GM12872 (cell line): ENCODE measurements at regions not wholly inside any gene's neighbourhood (a gene's known extent, or its start where the extent isn't known, plus 50 kb on each side); places are given as distances from the start of the nearest gene placed in this dataset.

Source experiments
- CTCF ChIP-seq: IDR thresholded peaks from 3 replicates; pipeline ENCODE4 v1.5.1; 2011; ENCODE audit warnings: low read depth, mild to moderate bottlenecking, low read length, moderate library complexity; ENCODE audit not compliant: insufficient read depth

DNA sequence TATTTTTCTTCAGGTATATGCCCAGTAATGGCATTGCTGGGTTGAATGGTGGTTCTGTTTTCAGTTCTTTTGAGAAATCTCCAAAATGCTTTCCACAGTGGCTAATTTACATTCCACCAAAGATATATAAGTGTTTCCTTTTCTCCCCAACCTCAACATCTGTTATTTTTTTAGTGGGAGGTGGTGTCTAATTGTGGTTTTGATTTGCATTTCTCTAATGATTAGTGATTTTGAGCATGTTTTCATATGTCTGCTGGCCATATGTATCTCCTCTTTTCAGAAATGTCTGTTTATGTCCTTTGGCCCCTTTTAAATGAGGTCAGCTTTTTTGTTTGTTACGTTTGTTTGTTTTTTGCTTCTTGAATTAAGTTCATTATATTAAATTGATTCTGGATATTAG is 760.2 kb downstream of the KCNA4 start:
- TF ChIP-seq CTCF, result no peak

DNA sequence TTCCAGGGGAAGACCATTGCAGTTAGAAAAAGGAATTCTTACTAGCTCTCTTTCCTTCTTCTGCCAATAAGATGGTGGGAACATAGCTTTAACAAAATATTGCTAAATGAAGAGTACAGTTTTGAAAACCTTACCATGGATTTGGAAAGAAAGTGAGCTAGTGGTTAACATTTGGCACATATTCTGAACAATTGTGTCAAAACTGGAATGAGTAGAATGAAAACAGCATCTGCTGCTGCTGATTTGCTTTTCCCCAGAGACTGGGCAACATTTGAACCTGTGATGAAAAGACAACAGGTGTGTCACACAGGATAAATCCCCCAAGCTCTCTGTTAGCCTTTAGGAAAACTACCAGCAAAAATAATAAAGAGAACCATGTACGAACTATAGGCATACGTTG is 761.4 kb downstream of the KCNA4 start:
- no peak for TF ChIP-seq CTCF

DNA sequence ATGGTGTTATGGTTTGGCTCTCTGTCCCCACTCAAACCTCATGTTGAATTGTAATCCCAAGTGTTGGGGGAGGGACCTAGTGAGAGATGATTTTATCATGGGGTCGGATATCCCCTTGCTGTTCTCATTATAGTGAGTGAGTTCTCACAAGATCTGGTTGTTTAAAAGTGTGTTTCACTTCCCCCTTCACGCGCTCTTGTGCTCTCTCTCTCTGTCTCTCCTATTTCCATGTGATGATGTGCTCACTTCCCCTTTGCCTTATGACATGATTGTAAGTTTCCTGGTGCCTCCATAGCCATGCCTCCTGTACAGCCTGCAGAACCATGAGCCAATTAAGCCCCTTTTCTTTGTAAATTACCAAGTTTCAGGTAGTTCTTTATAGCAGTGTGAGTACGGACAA is 765.1 kb downstream of the KCNA4 start:
- TF ChIP-seq CTCF, result no peak

DNA sequence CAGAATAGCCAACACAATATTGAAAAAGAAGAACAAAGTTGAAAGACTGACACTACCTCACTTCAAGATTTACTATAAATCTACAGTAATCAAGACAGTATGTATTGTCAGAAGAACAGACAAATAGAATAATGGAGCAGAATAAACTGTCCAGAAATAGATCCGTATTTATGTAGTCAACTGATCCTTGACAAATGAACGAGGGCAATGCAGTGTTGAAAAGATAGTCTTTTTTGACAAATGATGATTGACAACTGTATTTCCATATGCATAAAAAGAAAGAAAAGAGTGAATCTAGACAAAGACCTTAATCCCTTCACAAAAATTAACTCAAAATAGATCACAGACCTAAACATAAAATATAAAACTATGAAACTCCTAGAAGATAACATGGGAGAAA is 767.1 kb downstream of the KCNA4 start:
- TF ChIP-seq CTCF, result no peak

GRCh38 chr11:29244355-29244754 is 772.5 kb downstream of the KCNA4 start:
- no peak for TF ChIP-seq CTCF

GRCh38 chr11:29243616-29244015 is 773.2 kb downstream of the KCNA4 start:
- TF ChIP-seq CTCF, result no peak

DNA sequence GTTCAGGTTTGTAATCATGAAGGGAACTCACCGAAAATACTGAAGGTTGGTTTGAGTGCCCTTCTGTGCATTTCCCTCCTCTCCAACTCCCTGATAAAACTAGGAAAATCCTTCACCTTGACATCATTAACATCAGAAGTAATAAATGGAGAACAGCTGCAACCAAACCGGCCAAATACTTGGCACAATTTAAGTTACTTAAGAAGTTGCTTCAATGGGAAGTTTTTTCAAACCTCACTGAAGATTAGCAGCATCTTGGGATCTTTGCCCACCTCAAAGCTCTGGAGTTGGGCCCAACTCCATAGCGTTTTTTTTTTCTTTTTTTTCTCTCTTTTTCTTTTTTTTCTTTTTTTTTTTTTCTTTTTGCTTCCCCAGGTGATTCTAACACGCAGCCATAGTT is 784.8 kb downstream of the KCNA4 start:
- TF ChIP-seq CTCF, result no peak

GRCh38 chr11:29231586-29231985 is 785.2 kb downstream of the KCNA4 start:
- TF ChIP-seq CTCF, result no peak
